Omental fat pad (tissue), 3 donors: ENCODE measurements at regions not wholly inside any gene's neighbourhood (a gene's known extent, or its start where the extent isn't known, plus 50 kb on each side); places are given as distances from the start of the nearest gene placed in this dataset.

ENCODE experiments used
- ATAC-seq: fragments of 150-250 bp; one replicate; pipeline ENCODE4 v1.9.1; 2016; ENCODE audit warnings: mild to moderate bottlenecking, moderate library complexity; ENCODE audit not compliant: low FRiP score
- DNase-seq: peaks from one replicate; pipeline ENCODE4 v3.0.0-alpha.2; 2019; ENCODE audit warnings: low spot score
- CTCF ChIP-seq, 3 donors: fragments of 450-650 bp; IDR thresholded peaks; one replicate each; pipeline ENCODE4 v1.5.1; 2016 to 2017; ENCODE audit warnings: antibody characterized with exemption in 3 of 3, mild to moderate bottlenecking in 3 of 3, moderate library complexity in 2 of 3

- no peak for DNase-seq
- no peak for TF ChIP-seq CTCF (IDR thresholded peaks at IDR 0.05)
- no peak for ATAC-seq
Measured at GRCh38 chr13:55820817-55821216, 1319.9 kb upstream of the PRR20A start.

- ATAC-seq (no peak), DNase-seq (no peak)
- no peak for TF ChIP-seq CTCF (IDR thresholded peaks at IDR 0.05)
Measured at GRCh38 chr13:55869648-55870047, 1271.1 kb upstream of the PRR20A start.

GRCh38 chr13:55887561-55887960 is 1253.2 kb upstream of the PRR20A start:
- ATAC-seq = no peak
- DNase-seq = no peak
- TF ChIP-seq CTCF (IDR thresholded peaks at IDR 0.05) = no peak

- DNase-seq (no peak), ATAC-seq (no peak)
- no peak for TF ChIP-seq CTCF (IDR thresholded peaks at IDR 0.05)
Measured at GRCh38 chr13:55893540-55893939, 1247.2 kb upstream of the PRR20A start.

GRCh38 chr13:55937180-55937579 is 1203.5 kb upstream of the PRR20A start:
- no peak for TF ChIP-seq CTCF (IDR thresholded peaks at IDR 0.05)
- DNase-seq (no peak), ATAC-seq (no peak)

GRCh38 chr13:55948175-55948574 is 1192.5 kb upstream of the PRR20A start:
- TF ChIP-seq CTCF (IDR thresholded peaks at IDR 0.05) = no peak
- ATAC-seq (no peak), DNase-seq (no peak)

- no peak for TF ChIP-seq CTCF (IDR thresholded peaks at IDR 0.05)
- no peak for ATAC-seq
- DNase-seq = no peak
Measured at GRCh38 chr13:55963934-55964333, 1176.8 kb upstream of the PRR20A start.
